ENCODE measurements at regions not wholly inside any gene's neighbourhood (a gene's known extent, or its start where the extent isn't known, plus 50 kb on each side); places are given as distances from the start of the nearest gene placed in this dataset.

GRCh38 chr6:74113901-74114300 is 417.9 kb downstream of the CD109 start:
- no peak for TF ChIP-seq CTCF (IDR thresholded peaks at IDR 0.05; ENCODE audit: insufficient read depth, low read depth, low read length)
- no peak for DNase-seq (ENCODE audit: low read depth)
- no peak overlapping the region for H3K4me3 ChIP-seq (ENCODE audit: low read depth, low read length)

GRCh38 chr6:74103417-74103816 is 407.4 kb downstream of the CD109 start:
- H3K4me3 ChIP-seq (ENCODE audit: low read depth, low read length) = no peak overlapping the region
- no peak for TF ChIP-seq CTCF (IDR thresholded peaks at IDR 0.05; ENCODE audit: insufficient read depth, low read depth, low read length)

GRCh38 chr6:74100719-74101287 is 404.8 kb downstream of the CD109 start:
- DNase-seq (ENCODE audit: low read depth) = no peak
- H3K4me3 ChIP-seq (ENCODE audit: low read depth, low read length) = no peak overlapping the region
- no peak for TF ChIP-seq CTCF (IDR thresholded peaks at IDR 0.05; ENCODE audit: insufficient read depth, low read depth, low read length)

More at GRCh38 chr6:74103417-74103816, 407.4 kb downstream of the CD109 start:
- DNase-seq (ENCODE audit: low read depth) = no peak

- no peak for DNase-seq (ENCODE audit: low read depth)
- no peak overlapping the region for H3K4me3 ChIP-seq (ENCODE audit: low read depth, low read length)
- TF ChIP-seq CTCF (IDR thresholded peaks at IDR 0.05; ENCODE audit: insufficient read depth, low read depth, low read length) = no peak
These were observed 400.3 kb downstream of the CD109 start for GRCh38 chr6:74096329-74096728.

GRCh38 chr6:74093361-74093760 is 397.4 kb downstream of the CD109 start:
- H3K4me3 ChIP-seq (ENCODE audit: low read depth, low read length) = no peak overlapping the region
- no peak for TF ChIP-seq CTCF (IDR thresholded peaks at IDR 0.05; ENCODE audit: insufficient read depth, low read depth, low read length)
- DNase-seq (ENCODE audit: low read depth) = no peak

GRCh38 chr6:74091794-74092157 is 395.8 kb downstream of the CD109 start:
- TF ChIP-seq CTCF (IDR thresholded peaks at IDR 0.05; ENCODE audit: insufficient read depth, low read depth, low read length) = no peak
- peak; percentile 21 for DNase-seq (ENCODE audit: low read depth)
- no peak overlapping the region for H3K4me3 ChIP-seq (ENCODE audit: low read depth, low read length)

GRCh38 chr6:74091136-74091793 is 395.3 kb downstream of the CD109 start:
- peak; percentile 52 for DNase-seq (ENCODE audit: low read depth)
- peak; percentile 66 for TF ChIP-seq CTCF (IDR thresholded peaks at IDR 0.05; ENCODE audit: insufficient read depth, low read depth, low read length)
- no peak overlapping the region for H3K4me3 ChIP-seq (ENCODE audit: low read depth, low read length)

All from fibroblast of villous mesenchyme (primary cell).